BE2C (cell line): ENCODE measurements at regions not wholly inside any gene's neighbourhood (a gene's known extent, or its start where the extent isn't known, plus 50 kb on each side); places are given as distances from the start of the nearest gene placed in this dataset.

ENCODE experiments used
- DNase-seq: peaks from one replicate; pipeline ENCODE4 v3.0.0-alpha.2; 2020
- H3K27me3 ChIP-seq: fragments of 250-450 bp; sonication (Bioruptor Pico); 2 replicates; pipeline ENCODE4 v1.5.1; 2020; ENCODE audit warnings: mild to moderate bottlenecking
- H3K36me3 ChIP-seq: fragments of 250-450 bp; sonication (Bioruptor Pico); 2 replicates; pipeline ENCODE4 v1.5.1; 2020; ENCODE audit warnings: mild to moderate bottlenecking
- H3K4me1 ChIP-seq: fragments of 250-450 bp; sonication (Bioruptor Pico); 2 replicates; pipeline ENCODE4 v1.5.1; 2020
- H3K4me3 ChIP-seq: 2 replicates; pipeline ENCODE4 v1.5.1; 2011; ENCODE audit warnings: low read depth, low read length
- H3K9me3 ChIP-seq: fragments of 250-450 bp; sonication (Bioruptor Pico); 2 replicates; pipeline ENCODE4 v1.5.1; 2020
- TF ChIP-seq, protein P1 (sequence below): IDR thresholded peaks from 2 replicates; pipeline ENCODE4 v1.5.1; 2012; ENCODE audit warnings: mild to moderate bottlenecking, low read depth, low read length

- no peaks in the 10 kb centered on the region for H3K9me3 ChIP-seq
- H3K36me3 ChIP-seq: no peaks in the 10 kb centered on the region
- TF ChIP-seq, protein P1, sequence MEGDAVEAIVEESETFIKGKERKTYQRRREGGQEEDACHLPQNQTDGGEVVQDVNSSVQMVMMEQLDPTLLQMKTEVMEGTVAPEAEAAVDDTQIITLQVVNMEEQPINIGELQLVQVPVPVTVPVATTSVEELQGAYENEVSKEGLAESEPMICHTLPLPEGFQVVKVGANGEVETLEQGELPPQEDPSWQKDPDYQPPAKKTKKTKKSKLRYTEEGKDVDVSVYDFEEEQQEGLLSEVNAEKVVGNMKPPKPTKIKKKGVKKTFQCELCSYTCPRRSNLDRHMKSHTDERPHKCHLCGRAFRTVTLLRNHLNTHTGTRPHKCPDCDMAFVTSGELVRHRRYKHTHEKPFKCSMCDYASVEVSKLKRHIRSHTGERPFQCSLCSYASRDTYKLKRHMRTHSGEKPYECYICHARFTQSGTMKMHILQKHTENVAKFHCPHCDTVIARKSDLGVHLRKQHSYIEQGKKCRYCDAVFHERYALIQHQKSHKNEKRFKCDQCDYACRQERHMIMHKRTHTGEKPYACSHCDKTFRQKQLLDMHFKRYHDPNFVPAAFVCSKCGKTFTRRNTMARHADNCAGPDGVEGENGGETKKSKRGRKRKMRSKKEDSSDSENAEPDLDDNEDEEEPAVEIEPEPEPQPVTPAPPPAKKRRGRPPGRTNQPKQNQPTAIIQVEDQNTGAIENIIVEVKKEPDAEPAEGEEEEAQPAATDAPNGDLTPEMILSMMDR: no peak
- no peak for DNase-seq
- no peak overlapping the region for H3K4me3 ChIP-seq
- H3K27me3 ChIP-seq: no peaks in the 10 kb centered on the region
- H3K4me1 ChIP-seq: peaks cover 12% of the 10 kb centered on the region
Measured at GRCh38 chr2:56013475-56013874, 89.9 kb upstream of the EFEMP1 start.

DNA sequence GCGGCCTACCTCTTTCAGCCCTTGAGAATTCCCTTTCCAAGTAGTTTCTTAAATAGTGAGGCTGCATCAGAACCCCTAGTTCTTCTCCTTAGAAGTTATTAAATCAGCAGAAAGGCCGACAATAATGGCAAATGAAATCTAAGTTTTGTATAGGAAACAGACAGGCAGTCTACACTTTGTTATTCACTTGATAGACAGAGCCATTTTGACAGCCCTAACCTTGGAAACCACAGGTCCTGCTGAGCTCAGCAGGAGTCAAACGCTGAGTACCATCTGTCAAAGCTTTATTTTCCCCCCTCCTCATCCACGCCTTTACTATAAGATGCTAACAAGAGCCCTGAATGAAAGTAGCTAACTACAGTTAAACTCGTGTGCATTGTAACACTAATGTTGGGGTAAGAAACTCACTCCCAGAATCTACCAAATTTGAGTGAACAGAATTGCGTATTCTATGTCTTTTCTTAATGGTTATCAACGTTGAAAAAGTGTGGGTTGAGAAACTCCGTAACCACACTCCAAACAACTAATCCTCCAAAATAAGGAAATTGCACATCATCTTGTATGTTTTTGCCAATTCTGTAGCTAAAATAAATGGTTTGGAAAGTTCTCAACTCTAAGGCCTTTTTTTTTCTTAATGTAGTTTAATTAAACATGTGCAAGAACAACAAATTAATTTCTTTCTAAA is 90.6 kb upstream of the EFEMP1 start:
- Histone ChIP-seq H3K9me3 (no peaks in the 10 kb centered on the region), H3K4me3 (no peak overlapping the region), H3K4me1 (peaks cover 8% of the 10 kb centered on the region), H3K36me3 (no peaks in the 10 kb centered on the region), H3K27me3 (no peaks in the 10 kb centered on the region)
- no peak for DNase-seq
- TF ChIP-seq, protein P1: no peak

DNA sequence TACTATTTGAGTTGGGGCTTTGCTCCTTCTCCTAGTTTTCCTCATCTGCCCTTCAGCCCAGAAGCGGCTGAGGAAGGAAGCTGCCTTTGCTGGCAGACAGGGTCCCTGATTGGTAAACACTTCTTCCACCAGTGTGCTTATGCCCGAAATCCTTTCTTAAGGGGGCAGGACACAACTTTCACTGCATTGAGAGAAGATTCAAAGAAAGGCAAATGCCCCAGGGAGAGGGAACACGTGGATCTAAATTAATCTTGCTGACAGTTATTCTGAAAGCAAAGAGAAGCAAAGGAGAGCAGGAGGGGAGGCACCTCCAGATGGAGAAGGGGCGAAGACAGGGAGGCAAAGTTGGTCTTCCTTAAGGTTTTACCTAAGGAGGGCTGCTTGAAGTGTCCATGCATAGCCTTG is 92.1 kb upstream of the EFEMP1 start:
- Histone ChIP-seq H3K36me3 (no peaks in the 10 kb centered on the region), H3K4me3 (no peak overlapping the region; the same call in 1 of the 2 replicates), H3K27me3 (no peaks in the 10 kb centered on the region), H3K9me3 (no peaks in the 10 kb centered on the region), H3K4me1 (peaks cover 8% of the 10 kb centered on the region)
- no peak for DNase-seq
- TF ChIP-seq, protein P1: no peak

DNA sequence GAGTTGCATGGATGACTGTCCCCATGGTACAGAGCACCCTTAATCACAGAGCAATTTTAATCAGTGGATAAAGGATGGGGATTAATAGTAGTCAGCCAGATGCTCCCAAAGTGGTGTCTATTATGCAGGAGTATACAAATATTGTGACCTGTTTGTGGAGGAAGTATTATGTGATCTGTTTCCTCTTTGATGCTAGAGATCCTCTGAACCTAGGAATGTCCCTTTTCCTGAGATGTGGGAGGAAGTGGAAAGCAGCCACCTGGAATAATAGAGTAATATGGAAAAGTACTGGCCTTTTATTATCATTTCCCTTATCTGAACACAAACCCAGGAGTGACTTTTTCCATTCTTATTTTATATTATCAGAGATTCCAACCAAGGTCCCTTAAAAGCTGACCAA is 94.2 kb upstream of the EFEMP1 start:
- TF ChIP-seq, protein P1: no peak
- no peaks in the 10 kb centered on the region for H3K36me3 ChIP-seq
- no peaks in the 10 kb centered on the region for H3K27me3 ChIP-seq
- H3K4me3 ChIP-seq: peak overlapping the region; percentile 36; the same call in 1 of the 2 replicates
- no peaks in the 10 kb centered on the region for H3K9me3 ChIP-seq
- peaks cover 12% of the 10 kb centered on the region for H3K4me1 ChIP-seq
- no peak for DNase-seq

GRCh38 chr2:56018267-56018666 is 94.7 kb upstream of the EFEMP1 start:
- H3K36me3 ChIP-seq: no peaks in the 10 kb centered on the region
- H3K4me1 ChIP-seq: peaks cover 12% of the 10 kb centered on the region
- H3K4me3 ChIP-seq: peak overlapping the region; percentile 36
- peak; percentile 50 for DNase-seq
- H3K9me3 ChIP-seq: no peaks in the 10 kb centered on the region
- H3K27me3 ChIP-seq: no peaks in the 10 kb centered on the region
- TF ChIP-seq, protein P1: no peak

- Histone ChIP-seq H3K36me3 (no peaks in the 10 kb centered on the region), H3K9me3 (no peaks in the 10 kb centered on the region), H3K4me1 (peaks cover 7% of the 10 kb centered on the region), H3K4me3 (no peak overlapping the region; the same call in 1 of the 2 replicates), H3K27me3 (no peaks in the 10 kb centered on the region)
- DNase-seq: no peak
- TF ChIP-seq, protein P1: no peak
Measured at GRCh38 chr2:56021136-56021474, 97.5 kb upstream of the EFEMP1 start.
